SK-N-MC (cell line): ENCODE measurements at regions not wholly inside any gene's neighbourhood (a gene's known extent, or its start where the extent isn't known, plus 50 kb on each side); places are given as distances from the start of the nearest gene placed in this dataset.

Experiments
- DNase-seq: peaks from one replicate; pipeline ENCODE4 v3.0.0-alpha.2; 2011; ENCODE audit warnings: low read depth, low spot score
- H3K27ac ChIP-seq: fragments of 200-600 bp; sonication (generic); 2 replicates; pipeline ENCODE4 v1.5.1; 2016; ENCODE audit warnings: mixed run types
- H3K36me3 ChIP-seq: fragments of 200-600 bp; sonication (generic); 2 replicates; pipeline ENCODE4 v1.6.1; 2017; ENCODE audit warnings: antibody characterized with exemption, low read length, mixed read lengths; ENCODE audit not compliant: insufficient read depth
- H3K4me3 ChIP-seq: fragments of 200-600 bp; sonication (generic); 2 replicates; pipeline ENCODE4 v1.5.1; 2016
- H3K9ac ChIP-seq: fragments of 200-600 bp; sonication (generic); 2 replicates; pipeline ENCODE4 v1.8.0; 2017; ENCODE audit warnings: mixed run types, mixed read lengths; ENCODE audit not compliant: insufficient read length
- H3K9me3 ChIP-seq: fragments of 200-600 bp; sonication (generic); 2 replicates; pipeline ENCODE4 v1.6.1; 2017; ENCODE audit warnings: low read depth, mild to moderate bottlenecking, antibody characterized with exemption, low read length, moderate library complexity, mixed read lengths
- EZH2 ChIP-seq: fragments of 200-600 bp; sonication (generic); IDR thresholded peaks from one replicate; pipeline ENCODE4 v1.6.1; 2017; ENCODE audit warnings: antibody characterized with exemption
- FOXP2 ChIP-seq: optimal IDR thresholded peaks from 2 replicates; pipeline ENCODE3; 2011; ENCODE audit warnings: mild to moderate bottlenecking, moderate library complexity; ENCODE audit not compliant: insufficient read depth; ENCODE audit errors: extremely low read length, control extremely low read depth
- POLR2AphosphoS5 ChIP-seq: IDR thresholded peaks from 2 replicates; pipeline ENCODE4 v1.6.1; 2012; ENCODE audit warnings: mild to moderate bottlenecking, low read depth, low read length, borderline replicate concordance

DNA sequence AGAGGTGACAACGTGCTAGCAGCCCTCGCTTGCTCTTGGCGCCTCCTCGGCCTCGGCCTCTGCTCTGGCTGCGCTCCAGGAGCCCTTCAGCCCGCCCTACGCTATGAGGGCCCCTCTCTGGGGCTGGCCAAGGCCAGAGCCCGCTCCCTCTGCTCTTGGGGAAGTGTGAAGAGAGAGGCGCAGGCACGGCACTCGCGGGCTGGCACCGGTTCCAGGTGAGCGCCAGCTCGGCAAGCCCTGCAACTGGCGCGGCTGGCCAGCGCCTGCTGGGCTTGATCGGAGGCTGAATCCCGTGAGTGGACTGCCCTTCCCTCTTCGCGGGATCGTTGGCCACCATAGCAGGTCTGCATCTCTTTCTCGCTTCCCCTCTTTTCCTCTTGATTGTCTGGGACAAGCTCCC is 298.0 kb upstream of the PTPRD start:
- Histone ChIP-seq H3K4me3 (no peak overlapping the region), H3K9ac (no peak overlapping the region), H3K9me3 (no peaks in the 10 kb centered on the region), H3K36me3 (no peaks in the 10 kb centered on the region), H3K27ac (no peak overlapping the region)
- TF ChIP-seq EZH2 (no peak), FOXP2 (no peak), POLR2AphosphoS5 (no peak)
- no peak for DNase-seq

DNA sequence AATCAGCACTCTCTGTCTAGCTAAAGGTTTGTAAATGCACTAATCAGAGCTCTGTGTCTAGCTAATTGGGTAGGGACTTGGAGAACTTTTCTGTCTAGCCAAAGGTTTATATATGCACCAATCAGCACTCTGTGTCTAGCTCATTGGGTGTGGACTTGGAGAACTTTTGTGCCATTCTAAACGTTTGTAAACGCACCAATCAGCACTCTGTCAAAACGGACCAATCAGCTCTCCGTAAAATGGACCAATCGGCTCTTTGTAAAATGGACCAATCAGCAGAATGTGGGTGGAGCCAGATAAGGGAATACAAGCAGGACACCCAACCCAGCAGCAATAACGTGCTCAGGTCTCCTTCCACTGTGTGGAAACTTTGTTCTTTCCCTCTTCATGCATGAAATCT is 298.6 kb upstream of the PTPRD start:
- H3K4me3 ChIP-seq = no peak overlapping the region
- no peak overlapping the region for H3K27ac ChIP-seq
- no peak overlapping the region for H3K9ac ChIP-seq
- no peak for DNase-seq
- TF ChIP-seq FOXP2 (no peak), EZH2 (no peak), POLR2AphosphoS5 (no peak)
- no peaks in the 10 kb centered on the region for H3K9me3 ChIP-seq
- no peaks in the 10 kb centered on the region for H3K36me3 ChIP-seq

DNA sequence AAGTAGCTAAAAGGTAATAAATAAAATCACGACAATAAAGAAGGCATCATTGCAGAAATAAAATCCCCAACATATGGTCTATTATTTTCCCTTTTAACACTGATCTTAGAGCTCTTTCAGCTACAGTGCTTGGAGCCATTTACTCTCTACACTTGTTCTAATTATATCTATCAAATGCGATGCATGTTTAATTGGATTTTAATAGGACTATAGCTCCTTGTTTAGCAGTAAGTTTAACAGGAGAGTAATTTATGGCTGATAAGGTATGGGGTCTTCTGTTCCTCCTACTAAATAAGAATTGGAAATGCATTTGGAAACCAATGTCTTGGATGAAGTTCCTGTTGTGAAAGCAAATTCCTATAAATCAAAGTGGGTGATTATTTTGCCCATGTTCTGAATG is 304.2 kb upstream of the PTPRD start:
- H3K9me3 ChIP-seq = no peaks in the 10 kb centered on the region
- DNase-seq = no peak
- no peak overlapping the region for H3K4me3 ChIP-seq
- no peak overlapping the region for H3K27ac ChIP-seq
- H3K9ac ChIP-seq = no peak overlapping the region
- H3K36me3 ChIP-seq = no peaks in the 10 kb centered on the region
- TF ChIP-seq FOXP2 = no peak
- no peak for TF ChIP-seq EZH2
- no peak for TF ChIP-seq POLR2AphosphoS5

DNA sequence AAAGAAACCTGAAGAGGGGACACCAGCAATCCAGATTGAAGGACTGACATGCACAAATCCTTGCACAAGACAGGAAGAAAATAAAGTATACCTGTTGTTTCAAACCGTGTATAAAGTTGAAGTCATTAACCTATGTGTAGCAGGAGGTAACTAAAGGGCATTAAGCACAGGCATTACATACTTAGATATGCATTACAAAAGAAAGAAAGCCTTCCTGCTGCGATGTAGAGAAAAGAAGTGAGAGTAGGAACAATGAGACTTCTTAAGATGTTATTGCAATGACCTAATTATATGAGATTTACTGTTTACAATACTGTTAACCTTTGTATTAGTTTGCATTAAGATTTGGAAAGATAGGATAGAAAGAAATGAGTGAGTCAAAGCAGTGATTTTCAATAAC is 308.9 kb upstream of the PTPRD start:
- no peaks in the 10 kb centered on the region for H3K36me3 ChIP-seq
- H3K4me3 ChIP-seq = no peak overlapping the region
- no peak for TF ChIP-seq EZH2
- TF ChIP-seq POLR2AphosphoS5 = no peak
- no peak for TF ChIP-seq FOXP2
- no peak overlapping the region for H3K27ac ChIP-seq
- H3K9me3 ChIP-seq = no peaks in the 10 kb centered on the region
- no peak for DNase-seq
- no peak overlapping the region for H3K9ac ChIP-seq

DNA sequence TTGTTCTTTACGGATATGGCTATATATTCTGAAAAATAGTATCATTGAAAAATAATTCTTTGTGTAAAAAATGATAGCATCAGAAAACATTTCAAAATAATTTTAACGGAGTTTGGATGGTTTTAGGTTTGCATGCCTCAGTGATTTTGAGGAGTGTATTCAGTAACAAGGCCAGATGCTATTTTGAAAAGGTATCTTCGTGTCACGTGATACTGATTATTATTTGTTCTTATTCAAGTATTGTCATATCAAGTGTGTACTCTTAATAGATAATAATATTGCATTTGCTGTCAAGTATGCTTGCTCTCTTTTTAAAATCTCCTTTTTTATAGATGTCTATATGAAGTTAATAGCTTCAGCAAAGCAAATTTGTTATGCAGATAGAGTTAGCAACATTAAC is 313.1 kb upstream of the PTPRD start:
- TF ChIP-seq EZH2 (no peak), FOXP2 (no peak), POLR2AphosphoS5 (no peak)
- Histone ChIP-seq H3K36me3 (no peaks in the 10 kb centered on the region), H3K27ac (no peak overlapping the region), H3K9ac (no peak overlapping the region), H3K9me3 (no peaks in the 10 kb centered on the region), H3K4me3 (no peak overlapping the region)
- no peak for DNase-seq

DNA sequence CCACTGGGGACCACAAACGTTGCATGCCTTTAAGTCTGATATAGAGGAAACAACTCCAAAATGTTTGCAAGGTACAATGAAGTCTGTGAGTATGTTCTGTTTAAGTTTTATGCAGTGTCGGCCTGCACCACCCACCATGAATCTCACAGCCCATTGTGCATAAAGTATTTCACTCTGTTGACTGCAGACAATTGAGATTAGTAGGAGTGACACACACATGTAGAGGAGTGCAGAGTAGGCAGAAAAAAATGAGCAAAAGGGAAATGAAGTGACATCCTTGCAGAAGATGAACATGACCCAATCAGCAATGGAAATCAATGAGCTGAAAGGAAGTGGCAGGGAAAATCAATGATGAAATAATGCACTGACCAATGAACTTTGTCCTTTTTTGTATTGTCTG is 315.6 kb upstream of the PTPRD start:
- TF ChIP-seq POLR2AphosphoS5 = no peak
- TF ChIP-seq FOXP2 = no peak
- no peak for TF ChIP-seq EZH2
- Histone ChIP-seq H3K36me3 (no peaks in the 10 kb centered on the region), H3K4me3 (no peak overlapping the region), H3K9ac (no peak overlapping the region), H3K9me3 (no peaks in the 10 kb centered on the region), H3K27ac (no peak overlapping the region)
- DNase-seq = no peak

DNA sequence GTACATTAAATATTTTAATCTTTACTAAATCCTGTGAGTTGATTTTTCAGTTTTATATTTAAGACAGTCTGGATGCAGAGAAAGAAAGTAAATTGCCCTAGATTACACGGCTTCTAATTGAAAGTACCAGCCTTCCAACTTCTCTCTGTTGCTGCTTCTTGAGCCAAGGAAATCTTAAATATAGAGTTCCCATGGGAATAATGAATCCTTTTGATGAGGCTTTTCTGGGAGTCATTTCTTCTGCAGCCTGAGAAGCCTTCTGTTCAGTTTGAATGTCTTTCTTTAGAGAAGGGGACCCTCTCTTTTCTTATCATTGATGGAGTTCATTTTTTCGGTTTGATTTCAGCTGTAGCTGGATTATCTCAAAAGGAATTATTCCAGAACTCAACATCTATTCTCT is 317.3 kb upstream of the PTPRD start:
- Histone ChIP-seq H3K4me3 (no peak overlapping the region), H3K27ac (no peak overlapping the region), H3K9me3 (no peaks in the 10 kb centered on the region), H3K9ac (no peak overlapping the region), H3K36me3 (no peaks in the 10 kb centered on the region)
- TF ChIP-seq EZH2 (no peak), FOXP2 (no peak), POLR2AphosphoS5 (no peak)
- no peak for DNase-seq

DNA sequence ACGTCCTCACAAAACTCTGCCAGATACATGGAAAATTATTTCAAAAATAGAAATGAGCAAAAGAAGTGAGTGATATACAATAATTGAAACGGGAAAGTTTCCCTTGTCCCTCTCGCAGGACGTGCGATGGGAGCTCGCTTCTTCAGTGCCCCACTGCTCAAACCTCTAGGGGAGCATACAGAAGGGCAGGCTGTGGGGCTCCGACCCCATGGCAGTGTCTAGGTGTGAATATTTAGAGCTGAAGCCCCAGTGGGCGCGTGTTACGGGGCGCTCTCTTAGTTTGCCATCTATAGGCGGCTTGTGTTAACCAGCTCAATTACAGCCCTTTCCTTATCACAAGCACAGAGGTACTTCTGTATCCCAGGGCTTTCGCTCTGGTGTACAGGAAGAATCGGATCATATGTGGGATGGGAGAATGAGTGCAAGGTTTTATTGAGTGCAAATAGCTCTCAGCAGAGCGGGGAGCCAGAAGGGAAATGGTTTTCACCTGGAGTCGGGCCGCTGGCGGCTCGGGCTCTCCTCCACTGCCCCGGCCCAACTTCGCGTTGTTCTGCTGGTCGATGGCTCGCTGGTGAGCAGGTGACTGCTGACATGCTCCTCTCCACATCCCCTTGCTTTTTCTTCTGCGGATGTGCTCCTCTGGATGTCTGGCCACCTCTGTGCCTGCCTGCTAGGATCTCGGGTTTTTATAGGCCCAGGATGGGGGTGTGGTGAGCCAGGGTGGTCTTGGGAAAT is 334.0 kb upstream of the PTPRD start:
- no peaks in the 10 kb centered on the region for H3K9me3 ChIP-seq
- no peak for DNase-seq

DNA sequence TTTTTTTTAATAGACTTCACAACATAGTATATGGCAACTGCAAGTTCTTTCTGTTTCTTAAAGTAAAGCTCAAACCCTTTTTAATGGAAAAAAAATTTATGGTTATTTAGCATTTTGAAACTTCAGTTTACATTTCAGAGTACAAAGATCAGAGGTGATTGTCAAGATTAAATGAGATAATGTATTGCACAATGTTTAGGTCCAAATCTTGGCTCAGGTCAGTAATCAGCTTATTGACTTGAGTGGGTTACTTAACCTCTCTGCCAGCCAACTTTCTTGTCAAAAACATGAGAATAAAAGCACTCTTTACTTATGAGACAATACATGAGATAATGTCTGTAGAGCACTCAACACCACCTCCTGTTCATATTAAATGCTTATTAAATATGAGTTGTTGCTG is 345.1 kb upstream of the PTPRD start:
- no peak overlapping the region for H3K4me3 ChIP-seq
- no peaks in the 10 kb centered on the region for H3K36me3 ChIP-seq
- DNase-seq = no peak
- H3K27ac ChIP-seq = no peak overlapping the region
- TF ChIP-seq POLR2AphosphoS5 (no peak), FOXP2 (no peak), EZH2 (no peak)
- H3K9me3 ChIP-seq = no peaks in the 10 kb centered on the region
- no peak overlapping the region for H3K9ac ChIP-seq

More for the DNA sequence above, 334.0 kb upstream of the PTPRD start:
- H3K36me3 ChIP-seq = no peaks in the 10 kb centered on the region
- H3K27ac ChIP-seq = no peak overlapping the region
- no peak overlapping the region for H3K9ac ChIP-seq
- TF ChIP-seq EZH2 (no peak), POLR2AphosphoS5 (no peak), FOXP2 (no peak)
- H3K4me3 ChIP-seq = no peak overlapping the region
